OCI-LY7 (cell line): ENCODE measurements at regions not wholly inside any gene's neighbourhood (a gene's known extent, or its start where the extent isn't known, plus 50 kb on each side); places are given as distances from the start of the nearest gene placed in this dataset.

Source experiments
- BruUV-seq: library from RNA; stranded (reverse); fragments of 400-500 nt; replicated peaks from 2 replicates; lab custom pipeline; 2021; lab: Mats Ljungman, UMichigan
- CTCF ChIA-PET: fragments of 300-600 bp; sonication (Branson Sonifier 250); formaldehyde crosslinking; loops from one replicate; lab custom pipeline; 2022; ENCODE audit warnings: antibody characterized with exemption; ENCODE audit not compliant: unreplicated experiment; lab: Charles Lee
- POLR2A ChIA-PET: fragments of 300-600 bp; sonication (Branson Sonifier 250); formaldehyde crosslinking; loops from one replicate; lab custom pipeline; 2022; ENCODE audit warnings: antibody characterized with exemption; lab: Charles Lee
- DNase-seq: peaks from one replicate; pipeline ENCODE4 v3.0.0-alpha.2; 2015; ENCODE audit warnings: low spot score
- H2AFZ ChIP-seq: fragments of 200-600 bp; sonication (generic), shearing (Covaris generic); 2 replicates; pipeline ENCODE4 v1.6.1; 2014; ENCODE audit warnings: mild to moderate bottlenecking, antibody characterized with exemption, low read length, moderate library complexity
- H3K27ac ChIP-seq: fragments of 200-600 bp; sonication (generic); 2 replicates; pipeline ENCODE4 v1.5.1; 2014; ENCODE audit warnings: mixed run types, low read depth, mild to moderate bottlenecking, moderate library complexity, low read length, inconsistent platforms; ENCODE audit not compliant: poor library complexity, severe bottlenecking
- H3K36me3 ChIP-seq: fragments of 200-600 bp; sonication (generic); 2 replicates; pipeline ENCODE4 v1.6.1; 2014; ENCODE audit warnings: mild to moderate bottlenecking, antibody characterized with exemption, low read length, moderate library complexity, mixed read lengths; ENCODE audit not compliant: insufficient read depth
- H3K4me1 ChIP-seq: fragments of 200-600 bp; sonication (generic); 2 replicates; pipeline ENCODE4 v1.5.1; 2014; ENCODE audit warnings: mild to moderate bottlenecking, low read length; ENCODE audit not compliant: insufficient read depth, poor library complexity, severe bottlenecking
- H3K4me2 ChIP-seq: fragments of 200-600 bp; sonication (generic); 2 replicates; pipeline ENCODE4 v1.6.1; 2014; ENCODE audit warnings: mild to moderate bottlenecking, low read length
- H3K4me3 ChIP-seq: fragments of 200-600 bp; sonication (generic); 2 replicates; pipeline ENCODE4 v1.5.1; 2014; ENCODE audit warnings: mild to moderate bottlenecking, low read depth, low read length; ENCODE audit not compliant: poor library complexity, severe bottlenecking
- H3K79me2 ChIP-seq: fragments of 200-600 bp; sonication (generic); 2 replicates; pipeline ENCODE4 v1.6.1; 2016; ENCODE audit warnings: low read depth, mild to moderate bottlenecking, low read length, moderate library complexity, mixed read lengths; ENCODE audit not compliant: insufficient read depth
- H3K9me2 ChIP-seq: fragments of 200-600 bp; sonication (generic); 2 replicates; pipeline ENCODE4 v1.6.1; 2016; ENCODE audit warnings: mild to moderate bottlenecking, low read length, mixed read lengths; ENCODE audit not compliant: insufficient read depth
- H3K9me3 ChIP-seq: fragments of 200-600 bp; sonication (generic); 2 replicates; pipeline ENCODE4 v1.6.1; 2014; ENCODE audit warnings: mild to moderate bottlenecking, mixed run types, low read length, mixed read lengths
- H4K20me1 ChIP-seq: fragments of 200-600 bp; sonication (generic); 2 replicates; pipeline ENCODE4 v1.6.1; 2014; ENCODE audit warnings: mild to moderate bottlenecking, antibody characterized with exemption, low read length, moderate library complexity, mixed read lengths; ENCODE audit not compliant: insufficient read depth
- CTCF ChIP-seq: fragments of 200-600 bp; sonication (generic); conservative IDR thresholded peaks from 2 replicates; pipeline ENCODE4 v1.5.1; 2014; ENCODE audit warnings: mild to moderate bottlenecking, antibody characterized with exemption, low read length, moderate library complexity, mixed read lengths
- EZH2phosphoT487 ChIP-seq: fragments of 200-600 bp; sonication (generic); IDR thresholded peaks from 2 replicates; pipeline ENCODE4 v1.6.1; 2018; ENCODE audit warnings: low read depth, borderline replicate concordance, mild to moderate bottlenecking, mixed run types, antibody characterized with exemption, low read length, moderate library complexity, mixed read lengths
- intact Hi-C: fragments of 100-400 bp; cut with micrococcal nuclease; formaldehyde crosslinking; loops from one replicate; pipeline ENCODE4 v1.10.0; 2022; ENCODE audit not compliant: unreplicated experiment

- Histone ChIP-seq H2AFZ (no peak overlapping the region), H3K9me2 (no peaks in the 10 kb centered on the region), H3K36me3 (no peaks in the 10 kb centered on the region), H3K4me1 (no peaks in the 10 kb centered on the region), H3K4me3 (no peak overlapping the region), H3K27ac (no peak overlapping the region), H3K4me2 (no peak overlapping the region), H3K9me3 (no peaks in the 10 kb centered on the region), H3K79me2 (no peaks in the 10 kb centered on the region), H4K20me1 (no peaks in the 10 kb centered on the region)
- BruUV-seq, result no TSS peak
- ChIA-PET POLR2A (no interaction called here), CTCF (no interaction called here)
- TF ChIP-seq CTCF (no peak), EZH2phosphoT487 (no peak)
- DNase-seq, result no peak
- intact Hi-C loops, result no loop called here
These were observed 54.4 kb upstream of the XPA start for GRCh38 chr9:97751531-97751930.

GRCh38 chr9:97752274-97752673, 55.1 kb upstream of the XPA start:
- no TSS peak for BruUV-seq
- CTCF ChIA-PET, result interaction anchor here (0.6 kb wide), 1 partner anchor 55 kb away, joined by 9 read pairs; the partner anchor contains the start of gene XPA
- no peaks in the 10 kb centered on the region for H3K9me2 ChIP-seq
- no peak overlapping the region for H2AFZ ChIP-seq
- no peak overlapping the region for H3K4me2 ChIP-seq
- H3K9me3 ChIP-seq, result no peaks in the 10 kb centered on the region
- no peaks in the 10 kb centered on the region for H3K79me2 ChIP-seq
- H4K20me1 ChIP-seq, result no peaks in the 10 kb centered on the region
- intact Hi-C loops, result no loop called here
- DNase-seq, result no peak
- no peaks in the 10 kb centered on the region for H3K4me1 ChIP-seq
- H3K4me3 ChIP-seq, result no peak overlapping the region
- H3K36me3 ChIP-seq, result no peaks in the 10 kb centered on the region
- H3K27ac ChIP-seq, result no peak overlapping the region
- POLR2A ChIA-PET, result interaction anchor here (0.5 to 1.4 kb wide), 2 partner anchors 14 to 67 kb away, joined by 3 to 5 read pairs; no protein-coding TSS in a partner anchor
- no peak for TF ChIP-seq EZH2phosphoT487
- no peak for TF ChIP-seq CTCF

- DNase-seq, result no peak
- ChIA-PET POLR2A (interaction anchor here (1.4 kb wide), 1 partner anchor 15 kb away, joined by 3 read pairs; no protein-coding TSS in a partner anchor), CTCF (no interaction called here)
- no peaks in the 10 kb centered on the region for H3K9me3 ChIP-seq
- BruUV-seq, result no TSS peak
- TF ChIP-seq EZH2phosphoT487 (no peak), CTCF (no peak)
- no peaks in the 10 kb centered on the region for H3K36me3 ChIP-seq
- H3K4me1 ChIP-seq, result no peaks in the 10 kb centered on the region
- H4K20me1 ChIP-seq, result no peaks in the 10 kb centered on the region
- H3K4me2 ChIP-seq, result no peak overlapping the region
- no peak overlapping the region for H3K4me3 ChIP-seq
- H3K27ac ChIP-seq, result no peak overlapping the region
- H3K79me2 ChIP-seq, result no peaks in the 10 kb centered on the region
- intact Hi-C loops, result no loop called here
- no peak overlapping the region for H2AFZ ChIP-seq
- H3K9me2 ChIP-seq, result no peaks in the 10 kb centered on the region
These were observed 56.2 kb upstream of the XPA start for GRCh38 chr9:97753364-97753763.
